GM18867 (cell line): ENCODE measurements at regions not wholly inside any gene's neighbourhood (a gene's known extent, or its start where the extent isn't known, plus 50 kb on each side); places are given as distances from the start of the nearest gene placed in this dataset.

ENCODE experiments used
- ATAC-seq: cut with Tn5 transposase; IDR thresholded peaks from one replicate; pipeline ENCODE4 v1.9.1; 2021; ENCODE audit warnings: mild to moderate bottlenecking, moderate library complexity; ENCODE audit not compliant: unreplicated experiment

GRCh38 chr4:23207059-23207458 lies 514.3 kb downstream of the GBA3 start:
- ATAC-seq: no peak

- ATAC-seq: no peak
Measured at GRCh38 chr4:23202712-23203247, 510.0 kb downstream of the GBA3 start.

- no peak for ATAC-seq
Measured at GRCh38 chr4:23194751-23195150, 502.0 kb downstream of the GBA3 start.

- no peak for ATAC-seq
Measured at GRCh38 chr4:23174179-23174578, 481.4 kb downstream of the GBA3 start.

- no peak for ATAC-seq
Measured at GRCh38 chr4:23171976-23172375, 479.2 kb downstream of the GBA3 start.

- no peak for ATAC-seq
Measured at GRCh38 chr4:23169608-23170311, 477.0 kb downstream of the GBA3 start.

- ATAC-seq: no peak
Measured at GRCh38 chr4:23166919-23167318, 474.2 kb downstream of the GBA3 start.

- ATAC-seq: no peak
Measured at GRCh38 chr4:23166407-23166806, 473.7 kb downstream of the GBA3 start.

GRCh38 chr4:23165669-23166068 lies 472.9 kb downstream of the GBA3 start:
- no peak for ATAC-seq

- no peak for ATAC-seq
Measured at GRCh38 chr4:23163647-23164436, 471.1 kb downstream of the GBA3 start.

- no peak for ATAC-seq
Measured at GRCh38 chr4:23162275-23162674, 469.5 kb downstream of the GBA3 start.

GRCh38 chr4:23161787-23162186 lies 469.1 kb downstream of the GBA3 start:
- ATAC-seq: no peak

GRCh38 chr4:23153076-23153475 lies 460.3 kb downstream of the GBA3 start:
- no peak for ATAC-seq

- no peak for ATAC-seq
Measured at GRCh38 chr4:23149815-23150214, 457.1 kb downstream of the GBA3 start.

GRCh38 chr4:23144707-23145106 lies 452.0 kb downstream of the GBA3 start:
- no peak for ATAC-seq

GRCh38 chr4:23135792-23136645 lies 443.3 kb downstream of the GBA3 start:
- ATAC-seq: no peak

- ATAC-seq: no peak
Measured at GRCh38 chr4:23134331-23134730, 441.6 kb downstream of the GBA3 start.

GRCh38 chr4:23130845-23131244 lies 438.1 kb downstream of the GBA3 start:
- no peak for ATAC-seq

- ATAC-seq: no peak
Measured at GRCh38 chr4:23125118-23125517, 432.4 kb downstream of the GBA3 start.

GRCh38 chr4:23122666-23123400 lies 430.1 kb downstream of the GBA3 start:
- no peak for ATAC-seq

GRCh38 chr4:23120374-23120773 lies 427.6 kb downstream of the GBA3 start:
- ATAC-seq: no peak
